GM19025 (cell line): ENCODE measurements at regions not wholly inside any gene's neighbourhood (a gene's known extent, or its start where the extent isn't known, plus 50 kb on each side); places are given as distances from the start of the nearest gene placed in this dataset.
"Not testable (repeated sequence)": the region's sequence is repeated elsewhere in the genome, so short reads cannot be mapped to it uniquely, and the experiment has no call there.

Experiments
- ATAC-seq: cut with Tn5 transposase; IDR thresholded peaks from one replicate; pipeline ENCODE4 v1.9.1; 2021; ENCODE audit warnings: mild to moderate bottlenecking, low read depth, moderate library complexity; ENCODE audit not compliant: unreplicated experiment

GRCh38 chr4:54402880-54403480 lies 173.9 kb downstream of the PDGFRA start:
- ATAC-seq = no peak

GRCh38 chr4:54403700-54404453 lies 174.8 kb downstream of the PDGFRA start:
- ATAC-seq = no peak

- ATAC-seq = not testable (repeated sequence)
These were observed 180.3 kb downstream of the PDGFRA start for GRCh38 chr4:54409270-54409817.

GRCh38 chr4:54414545-54414944 lies 185.5 kb downstream of the PDGFRA start:
- no peak for ATAC-seq

- ATAC-seq = no peak
These were observed 188.4 kb downstream of the PDGFRA start for GRCh38 chr4:54417476-54417875.

- ATAC-seq = no peak
These were observed 189.4 kb downstream of the PDGFRA start for GRCh38 chr4:54418468-54418867.

GRCh38 chr4:54423066-54423465 lies 194.0 kb downstream of the PDGFRA start:
- ATAC-seq = no peak

- ATAC-seq = no peak
These were observed 198.7 kb downstream of the PDGFRA start for GRCh38 chr4:54427826-54428225.

GRCh38 chr4:54428940-54429339 lies 199.8 kb downstream of the PDGFRA start:
- no peak for ATAC-seq

GRCh38 chr4:54433686-54434085 lies 204.6 kb downstream of the PDGFRA start:
- no peak for ATAC-seq

- no peak for ATAC-seq
These were observed 210.7 kb downstream of the PDGFRA start for GRCh38 chr4:54439831-54440243.

- ATAC-seq = no peak
These were observed 211.5 kb downstream of the PDGFRA start for GRCh38 chr4:54440394-54441136.

GRCh38 chr4:54445866-54446265 lies 211.9 kb upstream of the KIT start:
- no peak for ATAC-seq

- ATAC-seq = no peak
These were observed 211.2 kb upstream of the KIT start for GRCh38 chr4:54446581-54446980.

GRCh38 chr4:54447304-54447703 lies 210.5 kb upstream of the KIT start:
- ATAC-seq = no peak

GRCh38 chr4:54449999-54450398 lies 207.8 kb upstream of the KIT start:
- no peak for ATAC-seq

GRCh38 chr4:54466960-54467359 lies 190.8 kb upstream of the KIT start:
- not testable (repeated sequence) for ATAC-seq

GRCh38 chr4:54473077-54473545 lies 184.6 kb upstream of the KIT start:
- no peak for ATAC-seq

- no peak for ATAC-seq
These were observed 184.0 kb upstream of the KIT start for GRCh38 chr4:54473798-54474197.

- ATAC-seq = no peak
These were observed 182.2 kb upstream of the KIT start for GRCh38 chr4:54475546-54475945.

- no peak for ATAC-seq
These were observed 175.1 kb upstream of the KIT start for GRCh38 chr4:54482529-54483200.
